GM21723 (cell line): ENCODE measurements at regions not wholly inside any gene's neighbourhood (a gene's known extent, or its start where the extent isn't known, plus 50 kb on each side); places are given as distances from the start of the nearest gene placed in this dataset.
"Not testable (repeated sequence)": the region's sequence is repeated elsewhere in the genome, so short reads cannot be mapped to it uniquely, and the experiment has no call there.

Experiments
- ATAC-seq: cut with Tn5 transposase; IDR thresholded peaks from one replicate; pipeline ENCODE4 v1.9.1; 2021; ENCODE audit warnings: mild to moderate bottlenecking, moderate library complexity; ENCODE audit not compliant: unreplicated experiment

DNA sequence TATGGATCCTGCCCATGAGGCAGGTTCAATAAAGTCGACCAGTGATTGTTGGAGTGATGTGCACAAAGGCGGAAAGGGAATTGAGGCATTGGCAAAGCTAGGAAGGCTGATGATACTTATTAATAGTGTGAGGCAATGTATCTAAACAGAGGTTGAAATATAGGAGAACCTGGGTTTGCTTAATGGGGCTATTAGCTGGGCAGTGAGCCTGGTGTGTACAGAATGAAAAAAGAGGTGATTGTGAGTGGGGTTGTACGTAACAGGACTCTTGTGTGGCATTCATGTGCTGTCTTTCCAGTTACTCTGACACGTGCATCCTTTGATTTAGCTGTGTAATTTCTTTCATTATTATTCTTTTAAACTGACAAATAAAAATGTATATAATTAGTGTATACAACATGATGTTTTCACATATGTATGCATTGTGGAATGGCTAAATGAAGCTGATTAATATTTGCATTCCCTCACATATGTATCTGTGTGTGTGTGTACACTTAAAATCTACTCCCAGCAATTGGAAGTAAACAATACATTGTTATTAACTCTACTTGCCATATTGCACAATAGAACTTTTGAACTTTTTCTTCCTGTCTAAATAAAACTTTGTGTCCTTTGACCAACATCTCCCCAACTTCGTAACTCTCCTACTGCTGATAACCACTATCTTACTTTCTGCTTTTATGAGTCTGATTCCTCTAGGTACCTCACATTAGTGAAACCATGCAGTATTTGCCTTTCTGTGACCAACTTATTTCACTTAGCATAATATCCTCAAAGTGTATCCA, 220.5 kb upstream of the SLC35B3 start:
- no peak for ATAC-seq

- no peak for ATAC-seq
Observed at GRCh38 chr6:8652710-8653109, 217.4 kb upstream of the SLC35B3 start.

DNA sequence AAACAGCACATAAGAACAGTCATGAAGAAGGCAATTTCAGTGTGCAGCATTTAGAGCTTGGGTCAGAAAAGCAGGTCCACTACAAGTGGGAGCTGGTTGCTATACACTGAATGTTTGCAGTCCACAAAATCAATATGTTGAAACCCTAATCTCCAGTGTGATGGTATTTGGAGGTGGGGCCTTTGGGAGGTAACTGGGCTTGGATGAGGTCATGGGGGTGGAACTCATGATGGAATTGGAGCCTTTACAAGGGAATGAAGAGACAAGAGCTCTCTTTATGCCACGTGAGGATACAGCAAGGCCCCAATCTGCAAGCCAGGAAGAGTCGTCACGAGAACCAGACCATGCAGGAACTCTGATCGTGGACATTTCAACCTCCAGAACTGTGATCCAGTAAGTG, 216.7 kb upstream of the SLC35B3 start:
- ATAC-seq, result no peak

DNA sequence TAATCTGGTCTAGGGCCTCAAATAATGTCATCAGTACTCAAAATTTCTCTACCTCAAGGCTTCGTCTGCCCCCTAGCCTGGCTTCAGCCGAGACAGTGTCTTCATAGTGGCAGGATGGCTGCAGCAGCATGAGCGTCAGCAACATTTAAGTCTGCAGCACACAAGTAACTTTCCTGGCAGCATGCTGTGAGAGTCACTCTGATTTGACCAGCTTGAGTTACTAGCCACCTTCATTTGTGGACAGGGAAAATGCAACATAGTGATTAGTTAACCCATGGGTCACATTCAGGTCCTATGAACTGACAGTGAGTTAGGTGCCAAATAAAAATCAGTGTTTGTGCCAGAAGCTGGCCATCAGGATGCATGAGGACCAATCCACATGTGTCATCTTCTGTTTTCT, 209.9 kb upstream of the SLC35B3 start:
- ATAC-seq, result no peak

DNA sequence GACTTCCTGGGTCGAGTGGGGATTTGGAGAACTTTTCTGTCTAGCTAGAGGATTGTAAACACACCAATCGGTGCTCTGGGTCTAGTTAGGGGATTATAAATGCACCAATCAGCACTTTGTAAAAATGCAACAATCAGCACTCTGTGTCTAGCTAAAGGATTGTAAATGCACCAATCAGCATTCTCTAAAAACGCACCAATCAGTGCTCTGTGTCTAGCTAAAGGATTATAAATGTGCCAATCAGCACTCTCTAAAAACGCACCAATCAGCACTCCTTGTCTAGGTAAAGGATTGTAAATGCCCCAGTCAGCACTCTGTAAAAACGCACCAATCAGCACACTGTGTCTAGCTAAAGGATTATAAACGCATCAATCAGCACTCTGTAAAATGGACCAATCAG, 209.0 kb upstream of the SLC35B3 start:
- ATAC-seq, result no peak

GRCh38 chr6:8642854-8643253, 207.5 kb upstream of the SLC35B3 start:
- no peak for ATAC-seq

GRCh38 chr6:8642131-8642530, 206.8 kb upstream of the SLC35B3 start:
- ATAC-seq, result no peak

DNA sequence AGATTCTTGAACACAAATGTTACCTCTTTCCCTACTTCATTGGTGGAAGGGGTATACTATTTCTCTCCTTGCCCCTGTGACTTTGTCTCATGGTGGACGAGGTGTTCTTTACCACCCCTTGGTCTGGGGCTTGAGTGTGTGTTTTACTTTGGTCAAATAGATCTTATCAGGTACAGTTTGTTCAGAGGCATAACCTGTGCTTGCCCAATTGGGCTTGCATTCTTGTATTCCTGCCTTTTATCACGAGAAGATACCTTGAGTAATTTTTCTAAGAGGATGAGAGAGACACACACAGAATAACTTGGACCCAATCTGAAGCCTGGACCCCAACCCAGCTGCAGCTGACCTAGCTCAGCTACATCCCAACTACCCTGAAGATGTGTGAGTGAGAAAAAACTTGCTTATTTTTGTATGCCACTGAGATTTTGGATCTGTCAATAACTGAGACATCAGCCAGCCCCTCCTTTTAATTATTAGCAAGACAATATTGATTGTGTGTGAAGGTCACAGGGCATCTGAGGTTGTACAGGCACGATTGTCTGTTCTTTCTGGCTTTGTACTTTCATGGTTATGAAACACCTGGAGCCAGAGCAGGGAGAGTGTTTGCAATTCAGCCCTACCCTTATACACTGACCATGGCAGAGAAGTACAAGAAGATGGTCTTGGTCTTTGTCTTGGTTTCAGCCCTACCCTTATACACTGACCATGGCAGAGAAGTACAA, 204.7 kb upstream of the SLC35B3 start:
- ATAC-seq, result no peak

GRCh38 chr6:8637896-8638597, 202.7 kb upstream of the SLC35B3 start:
- ATAC-seq, result no peak

- no peak for ATAC-seq
Observed at GRCh38 chr6:8633762-8634161, 198.4 kb upstream of the SLC35B3 start.

- ATAC-seq, result no peak
Observed at GRCh38 chr6:8628736-8629135, 193.4 kb upstream of the SLC35B3 start.

DNA sequence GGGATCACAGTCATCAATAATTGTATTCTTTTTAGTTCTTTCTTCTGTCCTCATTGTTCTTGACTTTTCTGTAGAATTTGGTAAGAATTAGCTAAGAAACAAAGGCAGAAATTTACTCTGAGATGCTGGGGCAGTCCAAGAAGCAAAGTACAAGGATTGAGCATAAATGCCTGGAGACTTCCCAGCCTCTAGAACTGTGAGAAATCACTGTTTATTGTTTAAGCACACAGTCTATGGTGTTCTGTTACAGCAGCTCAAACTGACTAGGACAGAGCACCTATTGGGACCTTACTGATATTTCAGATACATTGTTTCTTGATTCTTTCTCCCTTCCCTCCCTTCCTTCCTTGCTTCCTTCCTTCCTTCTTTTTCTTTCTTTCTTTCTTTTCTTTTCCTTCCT, 192.7 kb upstream of the SLC35B3 start:
- no peak for ATAC-seq

GRCh38 chr6:8627085-8627861, 191.9 kb upstream of the SLC35B3 start:
- ATAC-seq, result peak; percentile 68

- no peak for ATAC-seq
Observed at GRCh38 chr6:8624665-8625064, 189.3 kb upstream of the SLC35B3 start.

DNA sequence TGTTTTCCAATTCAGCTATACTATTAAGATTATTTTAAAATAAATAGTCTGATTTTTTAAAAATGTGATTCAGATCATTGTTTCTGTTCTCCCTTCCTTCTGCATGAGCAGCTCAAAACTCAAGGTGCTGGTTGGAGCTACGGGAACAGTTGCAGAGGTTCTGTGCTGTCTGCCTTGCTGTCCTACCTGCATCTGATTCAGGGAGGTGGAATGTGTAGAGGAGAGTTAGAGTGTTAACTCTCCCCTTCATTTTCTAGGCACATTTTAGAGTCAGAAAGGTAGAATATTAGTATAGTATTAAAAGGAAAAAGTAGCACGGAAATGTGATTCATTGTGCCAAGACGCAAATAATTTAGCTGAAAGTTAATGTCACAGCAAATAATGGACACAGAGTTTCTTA, 188.1 kb upstream of the SLC35B3 start:
- no peak for ATAC-seq

DNA sequence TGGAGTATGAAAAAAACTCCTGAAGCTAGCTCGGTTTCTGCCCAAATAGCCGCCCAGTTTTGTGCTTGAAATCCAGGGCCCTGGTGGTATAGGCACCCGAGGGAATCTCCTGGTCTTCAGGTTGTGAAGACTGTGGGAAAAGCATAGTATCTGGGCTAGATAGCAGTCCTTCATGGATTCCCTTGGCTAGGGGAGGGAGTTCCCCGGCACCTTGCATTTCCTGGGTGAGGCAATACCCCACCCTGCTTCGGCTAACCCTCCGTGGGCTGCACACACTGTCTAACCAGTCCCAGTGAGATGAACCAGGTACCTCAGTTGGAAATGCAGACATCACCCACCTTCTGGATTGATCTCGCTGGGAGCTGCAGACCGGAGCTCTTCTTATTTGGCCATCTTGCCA, 184.5 kb upstream of the SLC35B3 start:
- no peak for ATAC-seq

DNA sequence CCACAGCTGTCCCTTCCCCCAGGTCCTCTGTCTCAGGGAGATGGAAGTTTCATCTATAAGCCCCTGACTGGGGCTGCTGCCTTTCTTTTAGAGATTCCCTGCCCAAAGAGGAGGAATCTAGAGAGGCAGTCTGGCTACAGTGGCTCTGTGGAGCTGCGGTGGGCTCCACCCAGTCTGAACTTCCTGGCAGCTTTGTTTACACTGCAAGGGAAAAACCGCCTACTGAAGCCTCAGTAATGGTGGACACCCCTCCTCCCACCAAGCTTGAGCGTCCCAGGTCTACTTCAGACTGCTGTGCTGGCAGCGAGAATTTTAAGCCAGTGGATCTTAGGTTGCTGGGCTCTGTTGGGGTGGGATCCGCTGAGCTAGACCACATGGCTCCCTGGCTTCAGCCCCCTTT, 184.1 kb upstream of the SLC35B3 start:
- ATAC-seq, result not testable (repeated sequence)

- ATAC-seq, result no peak
Observed at GRCh38 chr6:8608737-8609136, 173.4 kb upstream of the SLC35B3 start.

DNA sequence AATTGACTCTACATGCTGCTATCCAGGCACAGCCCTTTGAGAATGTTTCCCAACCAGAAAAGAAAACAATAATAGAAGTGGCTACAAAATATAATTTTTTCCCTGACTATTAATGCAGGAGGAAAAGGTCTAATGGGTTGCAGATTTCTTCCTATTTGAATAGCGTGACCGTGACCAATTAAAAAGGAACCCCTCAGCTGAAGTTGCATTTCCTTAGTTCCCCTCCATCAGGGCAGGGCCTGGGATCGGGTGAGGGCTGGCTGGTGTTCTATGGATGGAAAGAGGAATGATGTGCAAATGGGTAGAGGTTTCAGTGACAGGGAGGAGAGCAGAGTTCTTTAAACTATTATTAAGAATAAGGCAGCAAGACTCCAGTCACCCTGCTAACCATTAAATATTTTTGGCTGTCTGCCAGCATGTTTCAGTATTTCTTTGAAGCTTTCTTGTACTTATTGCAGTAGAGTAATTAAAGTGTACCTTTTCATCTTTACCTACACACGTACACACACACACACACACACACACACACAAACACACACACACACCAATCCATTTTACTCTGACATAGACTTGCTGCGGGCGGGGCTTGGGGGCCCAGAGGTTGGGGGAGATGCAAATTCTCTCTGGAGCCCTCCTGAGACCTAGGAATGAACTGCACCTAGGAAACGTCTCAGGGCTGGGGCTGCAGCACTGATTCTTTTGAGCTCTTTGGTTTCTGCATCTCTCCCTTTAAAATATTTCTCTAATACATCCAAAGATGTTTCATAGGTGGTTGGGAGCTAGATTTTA, 154.8 kb upstream of the SLC35B3 start:
- ATAC-seq, result no peak

DNA sequence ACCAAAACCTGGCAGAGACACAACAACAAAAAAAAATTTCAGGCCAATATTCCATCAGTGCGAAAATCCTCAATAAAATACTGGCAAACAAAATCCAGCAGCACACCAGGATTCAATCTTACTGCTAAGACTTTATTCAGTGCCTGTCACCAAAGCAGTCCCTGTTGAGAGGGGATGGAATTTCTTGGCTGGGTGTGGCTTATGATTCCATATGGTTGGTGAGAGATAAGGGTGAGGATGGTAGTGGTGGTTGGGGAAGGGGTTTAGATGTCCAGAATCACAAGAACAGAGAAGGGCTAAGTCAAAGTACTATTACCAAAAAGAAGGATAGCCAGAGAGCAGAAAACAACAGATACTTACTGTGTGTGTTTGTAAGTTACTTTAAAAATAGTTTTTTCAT, 152.8 kb upstream of the SLC35B3 start:
- ATAC-seq, result no peak
